Nephron progenitor cell (in vitro differentiated cells): ENCODE measurements at regions not wholly inside any gene's neighbourhood (a gene's known extent, or its start where the extent isn't known, plus 50 kb on each side); places are given as distances from the start of the nearest gene placed in this dataset.

ENCODE experiments used
- DNase-seq: peaks from one replicate; pipeline ENCODE4 v3.0.0; 2021
- H3K27ac Mint-ChIP-seq: 2 replicates; pipeline ENCODE4 v1.8.0; 2021; ENCODE audit warnings: mild to moderate bottlenecking, moderate library complexity, mixed read lengths
- H3K27me3 Mint-ChIP-seq: 2 replicates; pipeline ENCODE4 v1.8.0; 2021; ENCODE audit warnings: mild to moderate bottlenecking, low read depth, mixed read lengths; ENCODE audit not compliant: poor library complexity
- H3K36me3 Mint-ChIP-seq: 2 replicates; pipeline ENCODE4 v1.8.0; 2021; ENCODE audit warnings: low read depth, mixed read lengths
- H3K4me1 Mint-ChIP-seq: 2 replicates; pipeline ENCODE4 v1.8.0; 2021; ENCODE audit warnings: mixed read lengths
- H3K4me3 Mint-ChIP-seq: 2 replicates; pipeline ENCODE4 v1.8.0; 2021; ENCODE audit warnings: mild to moderate bottlenecking, moderate library complexity, mixed read lengths
- H3K9me3 Mint-ChIP-seq: 2 replicates; pipeline ENCODE4 v1.8.0; 2021; ENCODE audit warnings: mild to moderate bottlenecking, moderate library complexity, mixed read lengths
- CTCF ChIP-seq: fragments of 200-600 bp; sonication (generic); IDR thresholded peaks from 2 replicates; pipeline ENCODE4 v1.5.0; 2021; ENCODE audit warnings: antibody characterized with exemption

DNA sequence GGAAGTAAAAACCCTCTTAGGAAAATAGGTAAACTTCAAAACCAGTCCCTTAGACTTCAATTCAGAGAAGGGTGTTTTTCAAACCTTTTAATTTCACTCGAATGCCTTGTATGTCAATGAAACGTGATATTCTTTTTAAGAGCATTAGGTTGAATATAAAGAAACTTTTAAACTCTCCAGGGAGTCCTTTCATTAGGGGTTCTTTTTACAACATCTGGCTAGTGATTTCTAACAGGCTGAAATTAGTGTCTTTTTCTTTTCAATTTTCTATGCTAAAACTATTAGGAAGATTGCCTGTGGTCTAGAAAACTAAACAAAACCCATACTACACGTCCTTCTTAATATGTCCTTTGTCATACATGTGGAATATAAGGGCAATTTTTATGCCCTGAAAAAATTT, 569.7 kb upstream of the CITED2 start:
- TF ChIP-seq CTCF, result no peak
- Mint-ChIP-seq H3K4me1 (peaks cover 48% of the 10 kb centered on the region), H3K4me3 (no peak overlapping the region), H3K36me3 (peaks cover 10% of the 10 kb centered on the region), H3K9me3 (peaks cover 16% of the 10 kb centered on the region), H3K27me3 (no peaks in the 10 kb centered on the region), H3K27ac (no peak overlapping the region)
- no peak for DNase-seq

DNA sequence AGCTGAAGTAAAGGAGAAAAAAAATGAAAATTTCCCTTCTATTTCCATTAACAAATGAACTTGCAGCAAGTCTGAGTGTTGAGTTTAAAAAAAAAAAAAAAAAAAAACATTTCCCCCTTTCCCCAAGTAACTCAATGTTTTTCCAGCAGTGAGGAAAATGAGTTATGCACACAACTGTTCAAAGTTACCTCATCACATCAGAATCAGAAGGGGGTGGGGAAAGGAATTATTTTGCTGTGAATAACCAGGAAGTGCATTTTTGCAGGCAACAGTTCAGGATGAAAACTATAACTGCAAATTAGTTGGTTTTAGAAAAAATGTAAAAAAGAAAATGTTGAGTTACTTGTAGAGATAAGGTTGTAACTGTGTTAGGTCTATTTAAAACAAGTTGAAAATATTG, 568.9 kb upstream of the CITED2 start:
- DNase-seq, result no peak
- Mint-ChIP-seq H3K36me3 (peaks cover 10% of the 10 kb centered on the region), H3K27ac (peak overlapping the region; percentile 40), H3K4me3 (no peak overlapping the region), H3K9me3 (peaks cover 9% of the 10 kb centered on the region), H3K4me1 (peaks cover 48% of the 10 kb centered on the region), H3K27me3 (no peaks in the 10 kb centered on the region)
- no peak for TF ChIP-seq CTCF

DNA sequence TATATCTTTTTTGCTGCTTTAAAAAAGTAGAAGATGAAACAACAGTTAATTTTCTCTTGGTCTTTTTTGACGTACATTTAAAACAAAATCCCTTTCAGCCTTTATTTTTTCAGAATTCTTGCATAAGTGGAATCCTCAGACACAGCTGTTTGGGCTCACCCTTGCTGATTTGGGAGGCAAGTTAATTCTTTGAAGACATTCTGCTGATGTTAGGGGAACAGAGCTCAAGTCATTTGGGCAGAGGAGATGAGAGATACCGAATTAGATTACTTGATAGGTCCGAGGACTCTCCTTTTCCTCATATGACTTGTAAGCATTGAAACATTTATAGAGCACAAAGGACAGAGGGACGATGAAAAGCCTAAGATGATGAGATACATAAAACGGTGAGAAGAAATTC, 567.9 kb upstream of the CITED2 start:
- no peak for TF ChIP-seq CTCF
- no peaks in the 10 kb centered on the region for H3K27me3 Mint-ChIP-seq
- no peak overlapping the region for H3K4me3 Mint-ChIP-seq
- peaks cover 10% of the 10 kb centered on the region for H3K36me3 Mint-ChIP-seq
- H3K9me3 Mint-ChIP-seq, result peaks cover 8% of the 10 kb centered on the region
- no peak for DNase-seq
- peaks cover 48% of the 10 kb centered on the region for H3K4me1 Mint-ChIP-seq
- H3K27ac Mint-ChIP-seq, result peak overlapping the region; percentile 83

- peak overlapping the region; percentile 26 for H3K27ac Mint-ChIP-seq
- DNase-seq, result no peak
- H3K36me3 Mint-ChIP-seq, result peaks cover 6% of the 10 kb centered on the region
- no peak for TF ChIP-seq CTCF
- peaks cover 48% of the 10 kb centered on the region for H3K4me1 Mint-ChIP-seq
- H3K27me3 Mint-ChIP-seq, result no peaks in the 10 kb centered on the region
- peaks cover 4% of the 10 kb centered on the region for H3K9me3 Mint-ChIP-seq
- H3K4me3 Mint-ChIP-seq, result no peak overlapping the region
These were observed 567.4 kb upstream of the CITED2 start for GRCh38 chr6:139941826-139942225.

DNA sequence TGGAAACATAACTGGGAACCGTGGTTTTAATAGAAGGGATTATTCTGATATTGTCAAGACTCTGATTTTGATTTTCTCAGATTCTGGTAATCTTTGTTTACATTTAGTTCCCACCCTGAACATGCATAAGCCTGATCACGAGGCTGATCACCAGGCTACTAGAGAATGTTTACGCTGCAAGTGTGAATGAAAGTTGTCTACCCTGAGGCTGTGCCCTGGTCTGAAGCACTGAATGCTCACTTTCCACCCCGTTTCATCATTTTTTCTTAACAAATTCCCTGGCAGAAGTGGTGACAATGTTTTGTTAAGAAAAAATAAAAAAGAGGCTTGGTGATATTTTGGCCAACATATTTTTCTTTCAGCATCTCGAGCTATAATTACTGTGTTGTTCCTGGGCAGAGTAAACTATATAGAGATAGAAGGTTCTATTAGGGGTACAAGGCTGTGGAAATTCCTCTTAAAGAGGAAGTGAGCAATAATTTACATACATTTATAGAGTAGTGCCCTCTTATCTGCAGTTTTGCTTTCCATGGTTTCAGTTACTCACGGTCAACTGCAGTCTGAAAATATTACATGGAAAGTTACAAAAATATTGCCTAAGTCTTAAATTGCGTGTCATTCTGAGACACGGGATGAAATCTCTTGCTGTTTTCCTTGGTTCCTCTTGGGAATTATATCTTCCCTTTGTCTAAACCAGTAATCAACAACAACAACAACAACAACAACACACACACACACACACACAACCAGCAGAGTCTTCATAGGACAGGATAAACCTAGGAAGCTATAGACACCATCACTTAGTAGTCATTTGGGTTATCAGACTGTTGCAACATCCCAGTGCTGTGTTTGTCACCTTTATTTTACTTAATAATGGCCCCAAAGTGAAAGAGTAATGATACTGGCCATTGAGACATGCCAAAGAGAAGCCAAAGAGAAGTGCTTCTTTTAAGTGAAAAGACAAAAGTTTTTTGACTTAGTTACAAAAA, 566.6 kb upstream of the CITED2 start:
- H3K27me3 Mint-ChIP-seq, result no peaks in the 10 kb centered on the region
- TF ChIP-seq CTCF, result no peak
- DNase-seq, result no peak
- no peak overlapping the region for H3K4me3 Mint-ChIP-seq
- peaks cover 48% of the 10 kb centered on the region for H3K4me1 Mint-ChIP-seq
- peak overlapping the region; percentile 90 for H3K27ac Mint-ChIP-seq
- H3K36me3 Mint-ChIP-seq, result no peaks in the 10 kb centered on the region
- H3K9me3 Mint-ChIP-seq, result peaks cover under 1% of the 10 kb centered on the region
